Prostate gland (tissue), 2 donors: ENCODE measurements at regions not wholly inside any gene's neighbourhood (a gene's known extent, or its start where the extent isn't known, plus 50 kb on each side); places are given as distances from the start of the nearest gene placed in this dataset.

Source experiments
- DNase-seq: peaks from one replicate; pipeline ENCODE4 v3.0.0-alpha.2; 2019; ENCODE audit warnings: low spot score
- H3K27ac ChIP-seq, 2 donors: fragments of 200-600 bp; sonication (generic); 2 replicates each; pipeline ENCODE4 v1.5.1; 2017 to 2019
- H3K27me3 ChIP-seq: fragments of 200-600 bp; sonication (generic); replicated peaks from 2 replicates; pipeline ENCODE4 v1.5.1; 2019; ENCODE audit not compliant: insufficient read depth
- H3K36me3 ChIP-seq, 2 donors: fragments of 200-600 bp; sonication (generic); 1 replicate in 1 of 2; 2 replicates in 1 of 2; pipeline versions ENCODE4 v1.5.1 to v1.8.1; 2017 to 2019
- H3K4me1 ChIP-seq: fragments of 200-600 bp; sonication (generic); replicated peaks from 2 replicates; pipeline ENCODE4 v1.5.1; 2019
- H3K4me3 ChIP-seq, 2 donors: fragments of 200-600 bp; sonication (generic); 2 replicates each; pipeline ENCODE4 v1.5.1; 2017 to 2019
- H3K9me3 ChIP-seq: fragments of 200-600 bp; sonication (generic); 2 replicates; pipeline ENCODE4 v1.5.1; 2017
- CTCF ChIP-seq, 4 experiments: fragments of 200-600 bp in 2 of 4; fragments of 450-650 bp in 2 of 4; sonication (generic) in 2 of 4; IDR thresholded peaks; 1 replicate in 3 of 4; 2 replicates in 1 of 4; pipeline ENCODE4 v1.5.1; 2016 to 2019; ENCODE audit warnings: antibody characterized with exemption in 4 of 4, mild to moderate bottlenecking in 2 of 4, moderate library complexity in 2 of 4
- POLR2A ChIP-seq: fragments of 450-650 bp; IDR thresholded peaks from one replicate; pipeline ENCODE4 v1.6.1; 2016; ENCODE audit warnings: antibody characterized with exemption, mild to moderate bottlenecking
- POLR2AphosphoS5 ChIP-seq: sonication (generic); formaldehyde crosslinking; IDR thresholded peaks from one replicate; pipeline ENCODE4 v1.6.1; 2017; ENCODE audit warnings: antibody characterized with exemption
- WGBS: methylation state at CpG from one replicate; pipeline ENCODE4 v1.1.5; 2018; 5-methylcytosine and 5-hydroxymethylcytosine counted together
- intact Hi-C: fragments of 100-400 bp; cut with DNase I; formaldehyde crosslinking; loops from one replicate; pipeline ENCODE4 v1.14.2; 2022

GRCh38 chr5:74294231-74294705 is 346.3 kb downstream of the ENC1 start:
- H3K27me3 ChIP-seq, result no peaks in the 10 kb centered on the region

GRCh38 chr5:74293182-74293581 is 347.3 kb downstream of the ENC1 start:
- Histone ChIP-seq H3K4me3 (no peak overlapping the region), H3K27me3 (no peaks in the 10 kb centered on the region), H3K4me1 (no peaks in the 10 kb centered on the region), H3K36me3 (no peaks in the 10 kb centered on the region), H3K9me3 (no peaks in the 10 kb centered on the region), H3K27ac (no peak overlapping the region)
- 60% methylated on average over 5 of the region's 5 CpGs for WGBS
- intact Hi-C loops, result no loop called here
- TF ChIP-seq POLR2AphosphoS5 (no peak), CTCF (IDR thresholded peaks at IDR 0.05) (no peak), POLR2A (no peak)
- no peak for DNase-seq

More at GRCh38 chr5:74294231-74294705, 346.3 kb downstream of the ENC1 start:
- Histone ChIP-seq H3K9me3 (no peaks in the 10 kb centered on the region), H3K4me3 (no peak overlapping the region), H3K4me1 (no peaks in the 10 kb centered on the region), H3K36me3 (no peaks in the 10 kb centered on the region), H3K27ac (no peak overlapping the region)
- intact Hi-C loops, result no loop called here
- 74% methylated on average over 6 of the region's 6 CpGs for WGBS
- TF ChIP-seq POLR2AphosphoS5 (no peak), POLR2A (no peak), CTCF (IDR thresholded peaks at IDR 0.05) (no peak)
- no peak for DNase-seq

- H3K4me1 ChIP-seq, result no peaks in the 10 kb centered on the region
- no peak for TF ChIP-seq CTCF (IDR thresholded peaks at IDR 0.05)
- TF ChIP-seq POLR2AphosphoS5, result no peak
- TF ChIP-seq POLR2A, result no peak
- no peaks in the 10 kb centered on the region for H3K9me3 ChIP-seq
- no peaks in the 10 kb centered on the region for H3K36me3 ChIP-seq
- intact Hi-C loops, result no loop called here
- 20% methylated on average over 1 of the region's 1 CpG for WGBS
- no peak overlapping the region for H3K27ac ChIP-seq
- DNase-seq, result no peak
- no peaks in the 10 kb centered on the region for H3K27me3 ChIP-seq
- H3K4me3 ChIP-seq, result no peak overlapping the region
Observed at GRCh38 chr5:74290634-74291241, 349.8 kb downstream of the ENC1 start.

GRCh38 chr5:74289691-74290090 is 350.8 kb downstream of the ENC1 start:
- WGBS, result 57% methylated on average over 1 of the region's 1 CpG
- no peak for DNase-seq
- H3K36me3 ChIP-seq, result no peaks in the 10 kb centered on the region
- no peaks in the 10 kb centered on the region for H3K9me3 ChIP-seq
- no peak for TF ChIP-seq CTCF (IDR thresholded peaks at IDR 0.05)
- TF ChIP-seq POLR2AphosphoS5, result no peak
- TF ChIP-seq POLR2A, result no peak
- H3K4me3 ChIP-seq, result no peak overlapping the region
- peak overlapping the region; percentile 2 to 26 for H3K27ac ChIP-seq
- intact Hi-C loops, result no loop called here
- no peaks in the 10 kb centered on the region for H3K4me1 ChIP-seq
- H3K27me3 ChIP-seq, result no peaks in the 10 kb centered on the region

- H3K27ac ChIP-seq, result peak overlapping the region; percentile 2 to 26
- no peaks in the 10 kb centered on the region for H3K27me3 ChIP-seq
- intact Hi-C loops, result no loop called here
- no peaks in the 10 kb centered on the region for H3K4me1 ChIP-seq
- H3K4me3 ChIP-seq, result no peak overlapping the region
- TF ChIP-seq POLR2AphosphoS5 (no peak), POLR2A (no peak), CTCF (IDR thresholded peaks at IDR 0.05) (no peak)
- H3K36me3 ChIP-seq, result no peaks in the 10 kb centered on the region
- DNase-seq, result no peak
- 68% methylated on average over 4 of the region's 4 CpGs for WGBS
- no peaks in the 10 kb centered on the region for H3K9me3 ChIP-seq
Observed at GRCh38 chr5:74289238-74289637, 351.3 kb downstream of the ENC1 start.
